ENCODE measurements at regions not wholly inside any gene's neighbourhood (a gene's known extent, or its start where the extent isn't known, plus 50 kb on each side); places are given as distances from the start of the nearest gene placed in this dataset.
A peak's percentile ranks its signal among the peaks of the same experiment; 100 is the strongest.
"Not testable (repeated sequence)": the region's sequence is repeated elsewhere in the genome, so short reads cannot be mapped to it uniquely, and the experiment has no call there.

GRCh38 chr3:23710555-23710954 is 95.2 kb upstream of the UBE2E1 start:
- peak; percentile 69 for DNase-seq

DNA sequence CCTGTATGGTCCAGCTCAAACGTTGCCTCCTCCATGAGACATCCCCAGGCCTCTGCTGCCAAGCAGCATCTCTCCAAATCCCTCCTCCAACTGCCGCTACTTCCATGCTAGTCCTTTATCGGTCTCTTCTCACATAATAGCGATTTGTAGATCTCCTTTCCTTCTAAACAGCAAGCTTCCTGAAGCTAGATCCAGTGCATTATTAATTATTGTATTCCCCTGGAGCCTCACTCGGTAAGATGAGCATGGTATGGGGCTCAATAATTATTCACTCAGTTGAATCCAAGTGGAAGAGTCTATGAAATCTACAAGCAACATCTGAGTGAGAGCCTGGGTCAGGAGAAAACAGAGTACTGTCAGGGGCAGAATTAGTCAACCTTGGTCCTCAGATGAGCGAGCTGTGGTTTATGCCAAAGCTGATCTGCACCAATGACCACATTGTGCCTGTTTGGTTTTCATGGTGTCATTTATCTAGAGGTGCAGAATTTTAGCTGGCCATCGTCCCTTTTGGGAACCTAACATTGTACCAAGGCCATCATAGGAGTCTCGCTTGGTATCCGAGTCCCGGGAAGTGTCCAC is 93.8 kb upstream of the UBE2E1 start:
- peak; percentile 53 for DNase-seq

DNA sequence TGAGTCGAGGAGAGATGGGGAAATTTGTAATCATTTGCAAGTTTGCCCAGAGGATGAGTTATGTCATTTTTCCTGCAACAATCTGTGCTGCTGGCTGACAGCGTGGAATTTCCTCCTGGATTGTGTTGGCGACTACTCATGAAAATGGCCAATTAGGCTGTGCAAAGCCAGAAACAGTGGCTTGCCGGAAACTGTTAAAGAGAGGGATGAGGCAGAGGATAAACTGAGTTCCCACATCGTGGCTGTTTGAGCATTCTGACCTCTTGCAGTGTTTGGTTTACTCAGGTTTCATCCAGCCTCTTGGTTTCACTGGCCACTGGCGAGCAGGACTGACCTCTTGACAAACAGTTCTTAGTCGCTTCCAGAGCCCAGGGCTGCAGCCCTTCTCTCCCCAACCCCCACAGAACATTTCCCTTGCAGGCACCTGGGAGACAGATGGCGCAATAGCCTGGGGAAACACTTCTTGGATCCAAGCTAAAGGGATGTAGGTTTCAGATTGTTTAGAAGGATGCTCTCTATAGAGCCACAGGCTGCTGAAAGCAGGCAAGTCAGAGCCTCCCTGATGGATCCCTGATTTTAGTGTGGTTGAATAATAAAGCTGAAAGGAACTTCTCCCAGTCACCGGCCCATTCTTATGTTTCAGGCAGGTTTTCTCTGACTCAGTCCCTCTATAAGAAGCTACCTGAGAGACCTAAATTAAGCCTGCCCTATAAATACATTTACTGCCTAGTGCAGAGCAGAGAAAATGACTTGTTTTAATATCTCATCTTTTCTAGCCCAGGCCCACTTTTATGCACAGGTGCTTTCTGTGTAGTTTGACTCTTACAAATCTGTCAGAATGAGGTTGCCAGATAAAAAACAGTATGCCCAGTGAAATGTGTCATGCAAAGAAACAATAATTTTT is 92.8 kb upstream of the UBE2E1 start:
- DNase-seq = peak; percentile 64

DNA sequence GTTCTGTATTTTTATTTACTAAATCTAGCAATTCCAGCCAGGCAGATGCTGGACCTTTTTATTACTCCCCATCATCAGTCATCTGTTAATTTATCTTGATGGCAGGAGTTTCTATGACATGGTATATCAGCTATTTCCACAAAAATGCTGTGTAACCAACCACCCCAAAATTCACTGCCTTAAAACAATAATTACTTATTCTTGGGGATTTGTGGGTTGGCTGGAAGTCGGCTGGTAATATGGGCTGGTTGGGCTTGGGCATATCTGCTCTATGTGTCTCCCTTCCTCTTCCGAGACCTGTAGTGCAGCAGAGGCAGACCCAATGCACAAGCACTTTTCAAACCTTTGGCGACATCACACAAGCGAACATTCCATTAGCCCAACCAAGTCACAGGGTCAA is 92.1 kb upstream of the UBE2E1 start:
- no peak for DNase-seq

DNA sequence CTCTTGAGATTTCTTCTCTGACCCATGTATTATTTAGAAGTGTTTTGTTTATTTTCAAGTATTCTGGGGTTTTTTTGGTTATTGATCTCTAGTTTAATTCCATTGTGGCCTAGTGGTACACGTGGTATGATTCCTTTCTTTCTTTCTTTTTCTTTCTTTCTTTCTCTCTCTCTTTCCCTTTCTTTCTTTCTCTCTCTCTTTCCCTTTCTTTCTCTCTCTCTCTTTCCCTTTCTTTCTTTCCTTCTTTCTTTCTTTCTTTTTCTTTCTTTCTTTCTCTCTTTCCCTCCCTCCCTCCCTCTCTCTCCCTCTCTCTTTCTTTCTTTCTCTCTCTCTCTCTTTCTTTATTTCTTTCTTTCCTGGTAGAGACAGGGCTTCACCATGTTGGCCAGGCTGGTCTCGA is 85.7 kb upstream of the UBE2E1 start:
- DNase-seq = no peak

GRCh38 chr3:23720885-23721284 is 84.9 kb upstream of the UBE2E1 start:
- DNase-seq = no peak

DNA sequence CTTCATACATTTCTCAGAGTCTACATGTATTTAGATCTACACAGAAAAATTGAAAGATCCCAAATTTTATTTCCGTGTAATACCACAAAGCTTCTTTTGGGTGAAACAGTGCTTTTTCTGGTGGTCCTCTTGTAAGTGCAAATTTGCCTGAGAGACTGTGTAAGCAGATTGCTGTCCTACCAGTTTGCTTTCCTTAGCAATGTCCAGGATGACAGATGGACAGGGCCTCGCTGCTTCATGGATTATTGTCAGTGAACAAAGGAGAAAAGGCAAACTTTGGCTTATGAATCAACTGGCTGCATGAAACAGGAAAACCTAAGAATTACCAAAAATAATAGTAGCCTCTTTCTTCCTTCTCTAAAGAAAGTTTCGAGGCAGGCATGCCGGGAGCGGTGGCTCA is 82.6 kb upstream of the UBE2E1 start:
- DNase-seq = no peak

DNA sequence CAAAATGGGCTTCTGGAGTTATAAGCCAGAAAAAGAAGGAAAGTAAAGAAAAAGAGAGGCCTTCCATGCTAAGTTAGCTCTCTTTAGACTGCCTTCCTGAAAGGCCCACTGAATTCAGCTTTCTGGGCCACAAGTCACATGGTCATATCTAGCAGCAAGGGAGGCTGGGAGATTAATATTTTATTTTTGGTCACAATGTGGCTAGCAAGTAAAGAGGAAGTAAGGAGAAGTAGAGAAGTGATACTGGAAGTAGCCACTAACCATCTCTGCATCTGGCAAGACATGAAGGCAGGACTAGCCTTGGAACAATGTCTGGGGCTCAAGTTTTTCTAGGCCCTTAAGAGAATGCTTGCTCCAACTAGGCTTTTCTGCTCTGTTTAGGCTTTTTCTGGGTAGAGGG is 81.8 kb upstream of the UBE2E1 start:
- DNase-seq = no peak

- DNase-seq = no peak
Observed at GRCh38 chr3:23726811-23727548, 78.8 kb upstream of the UBE2E1 start.

- DNase-seq = no peak
Observed at GRCh38 chr3:23728601-23729117, 77.1 kb upstream of the UBE2E1 start.

- not testable (repeated sequence) for DNase-seq
Observed at GRCh38 chr3:23729362-23729761, 76.4 kb upstream of the UBE2E1 start.

GRCh38 chr3:23734481-23734880 is 71.3 kb upstream of the UBE2E1 start:
- DNase-seq = no peak

DNA sequence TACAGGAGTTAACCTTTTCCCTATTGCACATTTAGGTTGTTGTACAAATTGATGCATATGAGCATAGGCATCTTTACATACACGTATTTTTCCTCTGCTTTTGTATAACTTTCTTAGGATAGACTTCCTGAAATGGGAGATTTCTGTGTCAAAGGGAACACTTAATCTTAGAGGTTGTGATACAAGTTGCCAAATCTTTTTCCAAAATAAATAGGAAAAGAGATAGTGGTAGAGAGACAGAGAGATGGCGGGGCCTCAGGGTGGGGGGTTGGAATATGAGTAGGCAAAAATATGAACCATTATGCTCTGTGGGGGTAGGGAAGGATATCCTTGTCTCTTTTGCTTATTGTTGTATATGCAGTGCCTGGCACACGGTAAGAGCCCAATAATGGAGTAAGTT is 70.7 kb upstream of the UBE2E1 start:
- no peak for DNase-seq

DNA sequence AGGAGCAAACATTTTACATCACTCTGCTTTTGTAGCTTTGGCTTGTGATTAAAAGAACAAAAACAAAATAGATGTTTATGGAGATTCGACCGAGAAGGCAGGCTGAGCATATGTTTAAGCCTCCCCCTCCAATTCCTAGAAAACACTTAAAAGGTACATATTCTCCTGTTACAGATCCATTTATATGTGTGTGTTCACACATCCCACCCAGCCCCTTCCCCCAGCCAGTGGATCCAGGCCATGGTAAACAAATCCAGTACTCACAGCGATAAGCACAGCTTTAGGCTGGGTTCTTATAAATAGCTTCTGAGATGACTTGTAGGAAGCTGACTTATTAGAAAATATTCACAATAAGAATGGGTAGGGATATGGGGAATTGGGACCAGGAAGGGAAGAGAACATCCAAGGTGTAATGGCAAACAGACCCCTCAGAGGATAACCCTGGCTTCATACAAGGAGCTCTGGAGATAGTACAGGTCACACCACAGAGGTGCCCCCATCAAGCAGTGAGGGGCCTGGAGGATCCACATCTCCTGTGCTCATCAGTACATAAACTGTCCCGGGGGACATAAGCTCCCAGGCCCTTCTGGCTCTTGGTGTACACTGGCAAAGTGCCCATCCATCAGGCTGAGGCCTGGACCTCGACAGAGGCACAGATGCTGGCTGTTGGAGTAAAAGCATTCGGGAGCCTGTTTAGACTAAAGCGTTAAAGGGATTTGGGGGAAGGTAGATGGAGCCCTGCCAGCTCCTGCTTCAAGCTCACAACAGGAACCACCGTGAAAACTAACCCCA is 70.0 kb upstream of the UBE2E1 start:
- no peak for DNase-seq

DNA sequence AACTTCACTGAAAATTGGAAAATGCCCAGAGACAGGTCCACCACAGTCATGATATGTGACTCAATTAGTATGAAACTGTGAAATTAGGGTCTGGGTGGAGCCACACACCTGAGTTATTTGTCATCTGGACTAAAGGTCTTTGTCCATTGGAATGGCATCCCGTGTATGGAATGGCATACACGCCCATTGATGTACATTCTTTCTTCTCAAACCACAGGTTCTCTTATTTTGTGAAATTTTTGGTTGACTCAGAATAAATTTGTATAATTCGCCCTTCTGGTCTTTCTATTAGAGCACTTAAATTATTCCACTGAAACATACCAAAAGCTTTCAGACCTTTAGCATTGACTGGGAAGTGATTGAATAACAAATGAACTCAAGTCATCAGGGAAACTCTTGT is 66.8 kb upstream of the UBE2E1 start:
- DNase-seq = no peak

DNA sequence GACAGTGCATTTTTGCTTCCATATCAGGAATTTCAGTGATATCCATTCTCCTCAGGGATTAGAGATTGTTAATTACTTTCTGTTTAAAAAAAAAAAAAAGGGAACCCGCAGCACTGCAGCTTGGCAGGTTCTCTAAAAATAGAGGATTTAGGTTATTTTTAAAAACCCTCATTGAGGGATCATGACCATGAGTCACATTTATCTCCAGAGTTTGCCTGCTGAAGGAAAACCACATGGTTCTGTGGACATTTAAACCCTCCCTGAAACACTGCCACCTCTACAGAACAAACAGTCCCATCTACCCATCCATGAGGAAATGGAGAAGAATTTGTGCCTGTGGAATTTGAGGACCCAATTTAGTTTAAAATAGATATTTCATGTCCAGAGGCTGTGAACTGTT is 66.2 kb upstream of the UBE2E1 start:
- no peak for DNase-seq

DNA sequence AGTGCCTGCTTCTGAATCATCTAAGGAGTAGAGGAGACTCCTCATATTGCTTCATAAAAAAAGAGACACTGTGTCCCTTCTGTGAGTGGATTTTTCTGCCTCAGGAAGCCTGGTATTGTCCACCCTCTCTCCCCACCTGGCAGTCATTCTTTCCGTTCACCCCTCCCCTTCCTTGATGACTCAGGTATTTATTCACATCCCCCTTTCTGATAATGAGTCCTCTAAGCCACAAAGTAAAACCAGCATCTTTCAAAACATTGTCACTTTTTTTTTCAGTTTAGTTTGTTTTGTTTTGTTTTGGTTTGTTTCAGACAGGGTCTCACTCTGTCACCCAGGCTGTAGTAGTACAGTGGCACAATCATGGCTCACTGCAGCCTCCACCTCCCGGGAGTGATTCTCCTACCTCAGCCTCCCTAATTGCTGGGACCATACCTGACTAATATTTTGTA is 65.2 kb upstream of the UBE2E1 start:
- no peak for DNase-seq

GRCh38 chr3:23741036-23741706 is 64.6 kb upstream of the UBE2E1 start:
- no peak for DNase-seq

DNA sequence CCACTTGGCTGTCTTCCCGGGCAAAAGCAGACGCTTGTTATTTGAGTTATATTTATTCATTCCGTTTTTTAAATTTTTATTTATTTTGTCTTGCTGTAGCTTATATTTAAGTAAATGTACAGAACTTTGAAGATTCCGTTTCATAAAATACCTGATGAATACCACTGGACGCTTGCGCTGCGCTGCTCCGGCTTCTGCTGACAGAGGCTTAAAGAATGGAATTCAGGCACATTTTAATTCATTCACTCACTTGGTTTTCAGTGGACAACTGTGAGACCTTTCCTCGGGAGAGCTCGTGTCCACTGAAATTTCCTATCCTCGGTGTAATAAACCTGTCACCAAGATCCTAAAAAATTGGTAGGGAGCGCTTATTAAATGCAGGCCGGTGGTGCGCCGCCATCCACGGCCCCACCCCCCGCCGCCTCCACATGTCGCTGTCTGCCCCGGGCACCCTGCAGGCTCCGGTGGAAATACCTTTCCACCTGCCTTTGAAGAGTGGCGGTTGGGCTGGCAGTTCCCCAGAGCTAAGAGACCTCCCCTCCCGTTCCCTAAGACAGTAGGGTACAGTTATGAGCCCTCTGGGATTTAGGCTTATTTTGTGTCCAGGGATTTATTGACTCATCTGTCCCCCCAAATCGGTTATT is 62.5 kb upstream of the UBE2E1 start:
- peak; percentile 39 for DNase-seq

- DNase-seq = no peak
Observed at GRCh38 chr3:23746441-23746840, 59.3 kb upstream of the UBE2E1 start.

DNA sequence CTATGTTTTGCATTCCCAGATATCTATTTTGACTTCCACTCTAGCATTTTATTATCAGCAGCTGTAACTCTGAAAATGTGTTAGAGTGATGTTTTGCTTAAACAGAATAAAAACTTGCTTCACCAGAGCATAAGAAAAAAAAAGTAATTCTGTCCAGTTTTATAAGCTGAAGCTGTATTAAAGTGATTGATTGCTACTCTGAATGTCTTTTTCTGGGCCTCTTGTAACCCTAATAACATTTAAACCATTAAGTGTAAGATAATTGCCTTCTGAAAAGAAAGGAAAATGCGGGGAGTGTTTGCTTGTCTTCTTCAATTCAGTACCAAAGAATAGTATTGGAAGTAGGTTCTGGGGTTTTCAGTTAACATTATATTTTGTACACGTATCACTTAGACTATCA is 57.9 kb upstream of the UBE2E1 start:
- no peak for DNase-seq

Measured in retina (tissue), 1 donor.